ENCODE measurements at regions not wholly inside any gene's neighbourhood (a gene's known extent, or its start where the extent isn't known, plus 50 kb on each side); places are given as distances from the start of the nearest gene placed in this dataset.
"Not testable (repeated sequence)": the region's sequence is repeated elsewhere in the genome, so short reads cannot be mapped to it uniquely, and the experiment has no call there.

GRCh38 chr7:1302936-1303335, 70.3 kb downstream of the UNCX start:
- no peak for DNase-seq
- no peak overlapping the region for H3K4me3 ChIP-seq (ENCODE audit: low read depth, low read length)
- TF ChIP-seq, protein P1, sequence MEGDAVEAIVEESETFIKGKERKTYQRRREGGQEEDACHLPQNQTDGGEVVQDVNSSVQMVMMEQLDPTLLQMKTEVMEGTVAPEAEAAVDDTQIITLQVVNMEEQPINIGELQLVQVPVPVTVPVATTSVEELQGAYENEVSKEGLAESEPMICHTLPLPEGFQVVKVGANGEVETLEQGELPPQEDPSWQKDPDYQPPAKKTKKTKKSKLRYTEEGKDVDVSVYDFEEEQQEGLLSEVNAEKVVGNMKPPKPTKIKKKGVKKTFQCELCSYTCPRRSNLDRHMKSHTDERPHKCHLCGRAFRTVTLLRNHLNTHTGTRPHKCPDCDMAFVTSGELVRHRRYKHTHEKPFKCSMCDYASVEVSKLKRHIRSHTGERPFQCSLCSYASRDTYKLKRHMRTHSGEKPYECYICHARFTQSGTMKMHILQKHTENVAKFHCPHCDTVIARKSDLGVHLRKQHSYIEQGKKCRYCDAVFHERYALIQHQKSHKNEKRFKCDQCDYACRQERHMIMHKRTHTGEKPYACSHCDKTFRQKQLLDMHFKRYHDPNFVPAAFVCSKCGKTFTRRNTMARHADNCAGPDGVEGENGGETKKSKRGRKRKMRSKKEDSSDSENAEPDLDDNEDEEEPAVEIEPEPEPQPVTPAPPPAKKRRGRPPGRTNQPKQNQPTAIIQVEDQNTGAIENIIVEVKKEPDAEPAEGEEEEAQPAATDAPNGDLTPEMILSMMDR (IDR thresholded peaks at IDR 0.05; ENCODE audit: low read depth, low read length), result no peak
- no peaks in the 10 kb centered on the region for H3K27me3 ChIP-seq (ENCODE audit: insufficient read depth, low read depth, severe bottlenecking)
- no peaks in the 10 kb centered on the region for H3K9me3 ChIP-seq (ENCODE audit: severe bottlenecking)
- H3K27ac ChIP-seq, result no peak overlapping the region
- H3K36me3 ChIP-seq, result no peaks in the 10 kb centered on the region

DNA sequence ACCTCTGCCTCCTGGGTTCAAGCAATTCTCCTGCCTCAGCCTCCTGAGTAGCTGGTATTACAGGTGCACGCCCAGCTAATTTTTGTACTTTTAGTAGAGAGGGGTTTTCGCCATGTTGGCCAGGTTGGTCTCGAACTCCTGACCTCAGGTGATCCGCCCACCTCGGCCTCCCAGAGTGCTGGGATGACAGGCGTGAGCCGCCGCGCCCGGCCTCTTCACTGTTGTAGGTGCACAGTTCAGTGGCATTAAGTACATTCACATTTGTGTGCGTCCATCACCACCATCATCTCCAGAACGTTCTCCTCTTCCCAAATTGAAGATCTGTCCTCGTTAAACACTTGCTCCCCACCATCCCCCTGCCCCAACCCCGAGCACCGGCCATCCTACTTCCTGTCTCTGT, 71.3 kb downstream of the UNCX start:
- not testable (repeated sequence) for H3K27ac ChIP-seq; H3K36me3 ChIP-seq; H3K27me3 ChIP-seq (ENCODE audit: insufficient read depth, low read depth, severe bottlenecking); DNase-seq; H3K9me3 ChIP-seq (ENCODE audit: severe bottlenecking); H3K4me3 ChIP-seq (ENCODE audit: low read depth, low read length)

GRCh38 chr7:1305873-1306272, 73.2 kb downstream of the UNCX start:
- no peaks in the 10 kb centered on the region for H3K27me3 ChIP-seq (ENCODE audit: insufficient read depth, low read depth, severe bottlenecking)
- H3K9me3 ChIP-seq (ENCODE audit: severe bottlenecking), result peaks cover 4% of the 10 kb centered on the region
- H3K36me3 ChIP-seq, result no peaks in the 10 kb centered on the region
- no peak for DNase-seq
- TF ChIP-seq, protein P1 (IDR thresholded peaks at IDR 0.05; ENCODE audit: low read depth, low read length), result no peak
- no peak overlapping the region for H3K4me3 ChIP-seq (ENCODE audit: low read depth, low read length)
- H3K27ac ChIP-seq, result no peak overlapping the region

- Histone ChIP-seq H3K4me3 (ENCODE audit: low read depth, low read length) (no peak overlapping the region), H3K36me3 (no peaks in the 10 kb centered on the region), H3K27me3 (ENCODE audit: insufficient read depth, low read depth, severe bottlenecking) (no peaks in the 10 kb centered on the region), H3K9me3 (ENCODE audit: severe bottlenecking) (peaks cover 4% of the 10 kb centered on the region), H3K27ac (no peak overlapping the region)
- TF ChIP-seq, protein P1 (IDR thresholded peaks at IDR 0.05; ENCODE audit: low read depth, low read length), result no peak
- DNase-seq, result no peak
Measured at GRCh38 chr7:1307828-1308227, 75.2 kb downstream of the UNCX start.

- Histone ChIP-seq H3K4me3 (ENCODE audit: low read depth, low read length) (no peak overlapping the region), H3K9me3 (ENCODE audit: severe bottlenecking) (peaks cover 4% of the 10 kb centered on the region), H3K36me3 (no peaks in the 10 kb centered on the region), H3K27me3 (ENCODE audit: insufficient read depth, low read depth, severe bottlenecking) (no peaks in the 10 kb centered on the region), H3K27ac (no peak overlapping the region)
- TF ChIP-seq, protein P1 (IDR thresholded peaks at IDR 0.05; ENCODE audit: low read depth, low read length), result no peak
- DNase-seq, result no peak
Measured at GRCh38 chr7:1309290-1309689, 76.6 kb downstream of the UNCX start.

DNA sequence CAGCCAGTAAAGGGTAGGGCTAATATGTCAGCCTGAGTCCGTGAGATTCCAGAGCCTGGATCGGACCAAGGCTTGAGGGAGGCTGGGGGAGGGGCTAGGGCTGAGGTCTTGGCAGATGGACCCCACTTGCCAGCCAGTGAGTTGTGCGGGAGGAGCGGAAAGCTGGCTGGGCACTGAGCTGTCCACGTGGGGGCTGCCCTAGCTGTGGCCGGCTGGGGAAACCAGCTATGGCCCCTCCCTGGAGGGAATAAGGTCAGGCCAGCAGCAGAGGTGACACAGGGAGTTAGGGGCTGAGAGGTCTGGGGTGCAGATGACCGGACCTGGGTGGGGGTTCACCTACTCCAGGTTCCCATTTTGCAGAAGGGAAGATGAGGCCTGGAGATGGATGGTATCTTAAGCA, 77.3 kb downstream of the UNCX start:
- DNase-seq, result no peak
- no peak overlapping the region for H3K27ac ChIP-seq
- TF ChIP-seq, protein P1 (IDR thresholded peaks at IDR 0.05; ENCODE audit: low read depth, low read length), result no peak
- H3K9me3 ChIP-seq (ENCODE audit: severe bottlenecking), result peaks cover 4% of the 10 kb centered on the region
- H3K4me3 ChIP-seq (ENCODE audit: low read depth, low read length), result no peak overlapping the region
- no peaks in the 10 kb centered on the region for H3K27me3 ChIP-seq (ENCODE audit: insufficient read depth, low read depth, severe bottlenecking)
- H3K36me3 ChIP-seq, result no peaks in the 10 kb centered on the region

Data from WERI-Rb-1 (cell line).